HEK293 (cell line): ENCODE measurements at regions not wholly inside any gene's neighbourhood (a gene's known extent, or its start where the extent isn't known, plus 50 kb on each side); places are given as distances from the start of the nearest gene placed in this dataset.

ENCODE experiments used
- GLI2 ChIP-seq: fragments of 450-650 bp; formaldehyde crosslinking; IDR thresholded peaks from 2 replicates; pipeline ENCODE4; 2017; ENCODE audit warnings: missing biosample characterization, missing genetic modification characterization, low read depth, borderline replicate concordance
- GLIS2 ChIP-seq: fragments of 450-650 bp; formaldehyde crosslinking; IDR thresholded peaks from 2 replicates; pipeline ENCODE4 v1.5.1; 2016; ENCODE audit warnings: missing biosample characterization, missing genetic modification characterization
- KLF8 ChIP-seq: fragments of 450-650 bp; formaldehyde crosslinking; IDR thresholded peaks from 2 replicates; pipeline ENCODE4 v1.5.1; 2016; ENCODE audit warnings: missing biosample characterization, missing genetic modification characterization
- OVOL3 ChIP-seq: fragments of 450-650 bp; formaldehyde crosslinking; IDR thresholded peaks from 2 replicates; pipeline ENCODE4 v1.5.1; 2016; ENCODE audit warnings: missing biosample characterization, missing genetic modification characterization
- PRDM1 ChIP-seq: fragments of 450-650 bp; formaldehyde crosslinking; IDR thresholded peaks from 2 replicates; pipeline ENCODE4; 2016; ENCODE audit warnings: missing biosample characterization, missing genetic modification characterization
- ZNF37A ChIP-seq: fragments of 450-650 bp; IDR thresholded peaks from 2 replicates; pipeline ENCODE4 v1.5.1; 2018; ENCODE audit warnings: missing biosample characterization, missing genetic modification characterization
- ZNF514 ChIP-seq: fragments of 450-650 bp; formaldehyde crosslinking; IDR thresholded peaks from 2 replicates; pipeline ENCODE4 v1.5.1; 2016; ENCODE audit warnings: missing biosample characterization, missing genetic modification characterization
- ZNF585B ChIP-seq: fragments of 450-650 bp; formaldehyde crosslinking; IDR thresholded peaks from 2 replicates; pipeline ENCODE4 v1.5.1; 2016; ENCODE audit warnings: missing biosample characterization, missing genetic modification characterization
- TF ChIP-seq, protein P1 (sequence below): fragments of 450-650 bp; formaldehyde crosslinking; IDR thresholded peaks from 2 replicates; pipeline ENCODE4 v1.5.1; 2016; ENCODE audit warnings: missing biosample characterization, missing genetic modification characterization
- TF ChIP-seq, protein P2 (sequence below): fragments of 450-650 bp; formaldehyde crosslinking; IDR thresholded peaks from 2 replicates; pipeline ENCODE4 v1.5.1; 2016; ENCODE audit warnings: missing biosample characterization, missing genetic modification characterization
- TF ChIP-seq, protein P3 (sequence below): fragments of 450-650 bp; formaldehyde crosslinking; IDR thresholded peaks from 2 replicates; pipeline ENCODE4 v1.5.1; 2016; ENCODE audit warnings: missing biosample characterization, missing genetic modification characterization, low read depth
- TF ChIP-seq, protein P4 (sequence below): fragments of 450-650 bp; formaldehyde crosslinking; conservative IDR thresholded peaks from 2 replicates; pipeline ENCODE4 v1.5.1; 2016; ENCODE audit warnings: low read depth, missing biosample characterization, missing genetic modification characterization
- TF ChIP-seq, protein P5 (sequence below): sonication (generic); formaldehyde crosslinking; IDR thresholded peaks from 2 replicates; pipeline ENCODE4 v1.8.1; 2022; ENCODE audit warnings: mild to moderate bottlenecking, moderate library complexity, missing genetic modification reagents
- TF ChIP-seq, protein P6 (sequence below): fragments of 450-650 bp; formaldehyde crosslinking; IDR thresholded peaks from 2 replicates; pipeline ENCODE4 v1.5.1; 2016; ENCODE audit warnings: missing biosample characterization, missing genetic modification characterization

DNA sequence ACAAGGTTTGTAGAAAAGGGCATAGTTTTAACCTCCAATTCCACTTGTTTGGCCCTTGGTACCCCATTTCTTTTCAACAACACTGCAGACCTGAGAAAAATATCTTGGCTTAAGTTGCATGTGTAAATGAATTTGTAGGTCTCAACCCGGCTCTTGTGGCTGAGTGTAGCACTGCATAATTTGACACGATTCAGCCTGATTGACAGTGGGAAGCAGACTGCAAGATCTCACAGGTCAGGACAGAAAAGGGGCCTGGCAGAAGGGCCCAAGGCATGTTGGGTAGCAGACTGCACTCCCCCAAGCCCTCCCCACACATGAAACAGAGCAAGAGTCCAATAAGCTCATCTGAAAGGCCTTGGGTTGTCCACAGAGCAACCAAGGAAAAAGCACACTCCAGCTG, 169.7 kb upstream of the SMARCA2 start:
- TF ChIP-seq, protein P1, sequence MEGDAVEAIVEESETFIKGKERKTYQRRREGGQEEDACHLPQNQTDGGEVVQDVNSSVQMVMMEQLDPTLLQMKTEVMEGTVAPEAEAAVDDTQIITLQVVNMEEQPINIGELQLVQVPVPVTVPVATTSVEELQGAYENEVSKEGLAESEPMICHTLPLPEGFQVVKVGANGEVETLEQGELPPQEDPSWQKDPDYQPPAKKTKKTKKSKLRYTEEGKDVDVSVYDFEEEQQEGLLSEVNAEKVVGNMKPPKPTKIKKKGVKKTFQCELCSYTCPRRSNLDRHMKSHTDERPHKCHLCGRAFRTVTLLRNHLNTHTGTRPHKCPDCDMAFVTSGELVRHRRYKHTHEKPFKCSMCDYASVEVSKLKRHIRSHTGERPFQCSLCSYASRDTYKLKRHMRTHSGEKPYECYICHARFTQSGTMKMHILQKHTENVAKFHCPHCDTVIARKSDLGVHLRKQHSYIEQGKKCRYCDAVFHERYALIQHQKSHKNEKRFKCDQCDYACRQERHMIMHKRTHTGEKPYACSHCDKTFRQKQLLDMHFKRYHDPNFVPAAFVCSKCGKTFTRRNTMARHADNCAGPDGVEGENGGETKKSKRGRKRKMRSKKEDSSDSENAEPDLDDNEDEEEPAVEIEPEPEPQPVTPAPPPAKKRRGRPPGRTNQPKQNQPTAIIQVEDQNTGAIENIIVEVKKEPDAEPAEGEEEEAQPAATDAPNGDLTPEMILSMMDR, result no peak
- TF ChIP-seq, protein P2, sequence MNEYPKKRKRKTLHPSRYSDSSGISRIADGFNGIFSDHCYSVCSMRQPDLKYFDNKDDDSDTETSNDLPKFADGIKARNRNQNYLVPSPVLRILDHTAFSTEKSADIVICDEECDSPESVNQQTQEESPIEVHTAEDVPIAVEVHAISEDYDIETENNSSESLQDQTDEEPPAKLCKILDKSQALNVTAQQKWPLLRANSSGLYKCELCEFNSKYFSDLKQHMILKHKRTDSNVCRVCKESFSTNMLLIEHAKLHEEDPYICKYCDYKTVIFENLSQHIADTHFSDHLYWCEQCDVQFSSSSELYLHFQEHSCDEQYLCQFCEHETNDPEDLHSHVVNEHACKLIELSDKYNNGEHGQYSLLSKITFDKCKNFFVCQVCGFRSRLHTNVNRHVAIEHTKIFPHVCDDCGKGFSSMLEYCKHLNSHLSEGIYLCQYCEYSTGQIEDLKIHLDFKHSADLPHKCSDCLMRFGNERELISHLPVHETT (tag by site-specific recombination), result no peak
- TF ChIP-seq ZNF585B (no peak), ZNF37A (tag by site-specific recombination) (no peak), ZNF514 (tag by site-specific recombination) (no peak), GLIS2 (tag by site-specific recombination) (no peak), KLF8 (tag by site-specific recombination) (no peak), PRDM1 (no peak), GLI2 (tag by site-specific recombination) (no peak), OVOL3 (no peak)
- TF ChIP-seq, protein P3, sequence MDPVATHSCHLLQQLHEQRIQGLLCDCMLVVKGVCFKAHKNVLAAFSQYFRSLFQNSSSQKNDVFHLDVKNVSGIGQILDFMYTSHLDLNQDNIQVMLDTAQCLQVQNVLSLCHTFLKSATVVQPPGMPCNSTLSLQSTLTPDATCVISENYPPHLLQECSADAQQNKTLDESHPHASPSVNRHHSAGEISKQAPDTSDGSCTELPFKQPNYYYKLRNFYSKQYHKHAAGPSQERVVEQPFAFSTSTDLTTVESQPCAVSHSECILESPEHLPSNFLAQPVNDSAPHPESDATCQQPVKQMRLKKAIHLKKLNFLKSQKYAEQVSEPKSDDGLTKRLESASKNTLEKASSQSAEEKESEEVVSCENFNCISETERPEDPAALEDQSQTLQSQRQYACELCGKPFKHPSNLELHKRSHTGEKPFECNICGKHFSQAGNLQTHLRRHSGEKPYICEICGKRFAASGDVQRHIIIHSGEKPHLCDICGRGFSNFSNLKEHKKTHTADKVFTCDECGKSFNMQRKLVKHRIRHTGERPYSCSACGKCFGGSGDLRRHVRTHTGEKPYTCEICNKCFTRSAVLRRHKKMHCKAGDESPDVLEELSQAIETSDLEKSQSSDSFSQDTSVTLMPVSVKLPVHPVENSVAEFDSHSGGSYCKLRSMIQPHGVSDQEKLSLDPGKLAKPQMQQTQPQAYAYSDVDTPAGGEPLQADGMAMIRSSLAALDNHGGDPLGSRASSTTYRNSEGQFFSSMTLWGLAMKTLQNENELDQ (tag by site-specific recombination), result no peak
- TF ChIP-seq, protein P4, sequence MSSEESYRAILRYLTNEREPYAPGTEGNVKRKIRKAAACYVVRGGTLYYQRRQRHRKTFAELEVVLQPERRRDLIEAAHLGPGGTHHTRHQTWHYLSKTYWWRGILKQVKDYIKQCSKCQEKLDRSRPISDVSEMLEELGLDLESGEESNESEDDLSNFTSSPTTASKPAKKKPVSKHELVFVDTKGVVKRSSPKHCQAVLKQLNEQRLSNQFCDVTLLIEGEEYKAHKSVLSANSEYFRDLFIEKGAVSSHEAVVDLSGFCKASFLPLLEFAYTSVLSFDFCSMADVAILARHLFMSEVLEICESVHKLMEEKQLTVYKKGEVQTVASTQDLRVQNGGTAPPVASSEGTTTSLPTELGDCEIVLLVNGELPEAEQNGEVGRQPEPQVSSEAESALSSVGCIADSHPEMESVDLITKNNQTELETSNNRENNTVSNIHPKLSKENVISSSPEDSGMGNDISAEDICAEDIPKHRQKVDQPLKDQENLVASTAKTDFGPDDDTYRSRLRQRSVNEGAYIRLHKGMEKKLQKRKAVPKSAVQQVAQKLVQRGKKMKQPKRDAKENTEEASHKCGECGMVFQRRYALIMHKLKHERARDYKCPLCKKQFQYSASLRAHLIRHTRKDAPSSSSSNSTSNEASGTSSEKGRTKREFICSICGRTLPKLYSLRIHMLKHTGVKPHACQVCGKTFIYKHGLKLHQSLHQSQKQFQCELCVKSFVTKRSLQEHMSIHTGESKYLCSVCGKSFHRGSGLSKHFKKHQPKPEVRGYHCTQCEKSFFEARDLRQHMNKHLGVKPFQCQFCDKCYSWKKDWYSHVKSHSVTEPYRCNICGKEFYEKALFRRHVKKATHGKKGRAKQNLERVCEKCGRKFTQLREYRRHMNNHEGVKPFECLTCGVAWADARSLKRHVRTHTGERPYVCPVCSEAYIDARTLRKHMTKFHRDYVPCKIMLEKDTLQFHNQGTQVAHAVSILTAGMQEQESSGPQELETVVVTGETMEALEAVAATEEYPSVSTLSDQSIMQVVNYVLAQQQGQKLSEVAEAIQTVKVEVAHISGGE (tag by site-specific recombination), result no peak
- TF ChIP-seq, protein P5, sequence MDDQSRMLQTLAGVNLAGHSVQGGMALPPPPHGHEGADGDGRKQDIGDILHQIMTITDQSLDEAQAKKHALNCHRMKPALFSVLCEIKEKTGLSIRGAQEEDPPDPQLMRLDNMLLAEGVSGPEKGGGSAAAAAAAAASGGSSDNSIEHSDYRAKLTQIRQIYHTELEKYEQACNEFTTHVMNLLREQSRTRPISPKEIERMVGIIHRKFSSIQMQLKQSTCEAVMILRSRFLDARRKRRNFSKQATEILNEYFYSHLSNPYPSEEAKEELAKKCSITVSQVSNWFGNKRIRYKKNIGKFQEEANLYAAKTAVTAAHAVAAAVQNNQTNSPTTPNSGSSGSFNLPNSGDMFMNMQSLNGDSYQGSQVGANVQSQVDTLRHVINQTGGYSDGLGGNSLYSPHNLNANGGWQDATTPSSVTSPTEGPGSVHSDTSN, result no peak
- TF ChIP-seq, protein P6, sequence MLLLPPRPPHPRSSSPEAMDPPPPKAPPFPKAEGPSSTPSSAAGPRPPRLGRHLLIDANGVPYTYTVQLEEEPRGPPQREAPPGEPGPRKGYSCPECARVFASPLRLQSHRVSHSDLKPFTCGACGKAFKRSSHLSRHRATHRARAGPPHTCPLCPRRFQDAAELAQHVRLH (tag by site-specific recombination), result no peak
